AG09309 (cell line): ENCODE measurements at regions not wholly inside any gene's neighbourhood (a gene's known extent, or its start where the extent isn't known, plus 50 kb on each side); places are given as distances from the start of the nearest gene placed in this dataset.
A peak's percentile ranks its signal among the peaks of the same experiment; 100 is the strongest.

Experiments used
- DNase-seq: peaks from one replicate; pipeline ENCODE4 v3.0.0-alpha.2; 2010; ENCODE audit warnings: low read depth
- H3K4me3 ChIP-seq: 2 replicates; pipeline ENCODE4 v1.5.1; 2011; ENCODE audit warnings: mild to moderate bottlenecking, low read depth, low read length, moderate library complexity; ENCODE audit not compliant: control insufficient read depth
- TF ChIP-seq, protein P1 (sequence below): IDR thresholded peaks from 2 replicates; pipeline ENCODE4 v1.5.1; 2011; ENCODE audit warnings: mild to moderate bottlenecking, low read depth, low read length, inconsistent platforms; ENCODE audit not compliant: insufficient read depth, control insufficient read depth; ENCODE audit errors: missing control alignments

DNA sequence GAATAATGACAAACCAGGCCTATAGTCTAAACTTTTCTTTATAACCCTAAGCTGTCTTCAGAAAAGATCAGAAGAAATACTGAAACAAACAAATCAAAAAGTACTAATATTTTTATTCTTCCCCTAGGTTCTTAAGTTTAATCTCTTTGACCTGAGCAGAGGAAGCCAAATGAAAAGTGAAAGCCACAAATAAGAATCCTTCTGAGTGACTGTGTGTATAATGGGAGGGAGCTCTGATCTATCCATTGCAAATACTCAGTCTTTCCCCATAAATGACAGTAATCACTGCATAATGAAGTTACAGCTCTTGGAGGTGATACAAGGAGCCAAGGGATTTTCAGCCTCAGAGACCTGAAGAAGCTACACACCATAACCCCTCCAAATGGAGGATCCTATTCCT is 126.9 kb upstream of the ATP10B start:
- TF ChIP-seq, protein P1, sequence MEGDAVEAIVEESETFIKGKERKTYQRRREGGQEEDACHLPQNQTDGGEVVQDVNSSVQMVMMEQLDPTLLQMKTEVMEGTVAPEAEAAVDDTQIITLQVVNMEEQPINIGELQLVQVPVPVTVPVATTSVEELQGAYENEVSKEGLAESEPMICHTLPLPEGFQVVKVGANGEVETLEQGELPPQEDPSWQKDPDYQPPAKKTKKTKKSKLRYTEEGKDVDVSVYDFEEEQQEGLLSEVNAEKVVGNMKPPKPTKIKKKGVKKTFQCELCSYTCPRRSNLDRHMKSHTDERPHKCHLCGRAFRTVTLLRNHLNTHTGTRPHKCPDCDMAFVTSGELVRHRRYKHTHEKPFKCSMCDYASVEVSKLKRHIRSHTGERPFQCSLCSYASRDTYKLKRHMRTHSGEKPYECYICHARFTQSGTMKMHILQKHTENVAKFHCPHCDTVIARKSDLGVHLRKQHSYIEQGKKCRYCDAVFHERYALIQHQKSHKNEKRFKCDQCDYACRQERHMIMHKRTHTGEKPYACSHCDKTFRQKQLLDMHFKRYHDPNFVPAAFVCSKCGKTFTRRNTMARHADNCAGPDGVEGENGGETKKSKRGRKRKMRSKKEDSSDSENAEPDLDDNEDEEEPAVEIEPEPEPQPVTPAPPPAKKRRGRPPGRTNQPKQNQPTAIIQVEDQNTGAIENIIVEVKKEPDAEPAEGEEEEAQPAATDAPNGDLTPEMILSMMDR: no peak
- no peak for DNase-seq
- no peak overlapping the region for H3K4me3 ChIP-seq

DNA sequence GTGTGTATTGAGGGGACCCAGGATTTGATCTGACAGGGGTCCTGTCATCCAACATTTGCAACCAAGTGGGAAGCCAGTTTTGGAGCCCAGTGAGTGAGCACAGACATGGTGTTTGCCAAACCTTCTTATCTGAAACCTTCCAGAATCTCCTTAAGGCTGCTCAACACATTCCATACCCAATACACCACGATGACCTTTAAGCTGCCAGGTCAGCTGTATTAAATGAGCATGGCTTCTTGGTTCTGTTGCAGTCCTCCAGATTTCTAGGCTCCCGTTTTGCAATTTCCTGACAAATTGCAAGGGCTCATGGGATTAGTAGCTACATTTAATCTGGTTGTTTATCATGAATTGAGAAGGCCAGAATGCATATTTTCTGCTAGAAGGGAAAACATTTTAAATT is 124.2 kb upstream of the ATP10B start:
- no peak overlapping the region for H3K4me3 ChIP-seq
- DNase-seq: no peak
- TF ChIP-seq, protein P1: no peak

GRCh38 chr5:160970605-160971191 is 118.7 kb upstream of the ATP10B start:
- TF ChIP-seq, protein P1: peak; percentile 5
- no peak for DNase-seq
- no peak overlapping the region for H3K4me3 ChIP-seq

DNA sequence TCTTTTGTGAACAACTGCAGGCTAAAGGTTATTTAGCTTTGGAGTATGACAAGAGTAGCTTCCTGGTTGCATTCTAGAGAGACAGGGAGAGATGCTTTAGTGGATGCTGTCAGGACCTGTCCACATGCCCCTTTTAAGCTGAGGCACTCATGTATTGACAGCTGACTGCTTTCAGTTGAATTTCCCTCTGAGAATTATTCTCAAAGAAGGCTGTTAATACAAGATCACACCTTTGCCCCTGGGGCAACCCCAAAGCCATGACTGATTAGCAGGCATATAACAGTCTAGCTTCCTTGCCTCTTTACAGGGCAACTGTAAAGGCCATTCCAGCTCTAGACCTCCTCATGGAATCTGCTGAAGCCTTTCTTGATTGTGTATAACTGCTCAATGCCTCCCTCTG is 117.6 kb upstream of the ATP10B start:
- no peak for DNase-seq
- TF ChIP-seq, protein P1: no peak
- no peak overlapping the region for H3K4me3 ChIP-seq

DNA sequence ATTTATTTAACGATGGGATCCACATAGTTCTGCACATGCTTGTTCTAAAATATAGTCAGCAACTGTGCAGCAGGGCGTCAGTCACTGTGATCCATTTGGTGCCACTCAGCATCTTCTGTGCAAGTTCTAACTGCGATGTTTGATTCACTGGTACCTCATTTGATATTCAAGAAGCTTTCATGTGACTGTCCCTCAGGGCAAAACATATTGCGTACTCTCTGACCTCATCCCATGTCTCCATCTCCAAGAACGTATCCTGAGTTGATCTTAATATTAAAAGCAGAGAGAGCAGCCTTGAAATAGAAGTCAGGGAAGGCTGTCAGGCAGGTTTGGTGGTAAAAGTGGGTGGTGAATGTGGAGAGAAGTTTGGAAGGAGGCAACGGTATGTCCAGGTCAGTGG is 116.5 kb upstream of the ATP10B start:
- no peak for DNase-seq
- no peak overlapping the region for H3K4me3 ChIP-seq
- TF ChIP-seq, protein P1: no peak

DNA sequence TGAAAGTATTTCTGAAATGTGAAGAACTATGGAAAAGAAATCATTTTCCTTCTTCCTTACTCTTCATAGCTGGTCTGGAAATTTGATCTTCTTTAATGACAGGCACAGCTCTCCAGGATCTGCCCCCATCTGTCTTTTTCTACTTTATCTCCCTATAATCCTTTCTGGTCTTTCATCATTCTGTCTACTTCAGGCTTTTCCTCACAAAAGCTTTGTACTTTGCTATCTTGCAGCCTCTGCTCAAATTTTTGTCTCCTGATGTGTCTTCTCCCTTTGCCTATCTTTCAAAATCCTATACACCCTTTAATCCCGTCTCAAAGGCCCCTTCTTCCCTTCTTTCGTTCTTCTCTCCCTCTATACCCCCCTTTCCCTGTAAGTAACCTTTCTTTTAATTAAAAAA is 114.9 kb upstream of the ATP10B start:
- no peak for DNase-seq
- no peak overlapping the region for H3K4me3 ChIP-seq
- TF ChIP-seq, protein P1: no peak

GRCh38 chr5:160961761-160962160 is 109.8 kb upstream of the ATP10B start:
- TF ChIP-seq, protein P1: no peak
- H3K4me3 ChIP-seq: no peak overlapping the region
- no peak for DNase-seq
